B cell (primary cell): ENCODE measurements at regions not wholly inside any gene's neighbourhood (a gene's known extent, or its start where the extent isn't known, plus 50 kb on each side); places are given as distances from the start of the nearest gene placed in this dataset.
A peak's percentile ranks its signal among the peaks of the same experiment; 100 is the strongest.

Experiments used
- ATAC-seq: fragments of 200-7000 bp; cut with Tn5 transposase; one replicate; pipeline ENCODE4 v1.10.0; 2021; ENCODE audit warnings: low read depth, mild to moderate bottlenecking, moderate number of reproducible peaks, moderate library complexity
- CTCF ChIA-PET: fragments of 350-600 bp; sonication (Branson Sonifier 250); formaldehyde crosslinking; loops from one replicate; lab custom pipeline; 2021; ENCODE audit warnings: antibody characterized with exemption, inconsistent platforms; lab: Charles Lee
- POLR2A ChIA-PET: fragments of 350-600 bp; sonication (Branson Sonifier 250); formaldehyde crosslinking; loops from one replicate; lab custom pipeline; 2021; ENCODE audit warnings: antibody characterized with exemption; lab: Charles Lee
- DNase-seq: peaks from one replicate; pipeline ENCODE4 v3.0.0; 2013
- H2AFZ ChIP-seq: 2 replicates; pipeline ENCODE4 v1.6.1; 2012; ENCODE audit warnings: mild to moderate bottlenecking, low read depth, low read length; ENCODE audit not compliant: insufficient read depth, poor library complexity, severe bottlenecking
- H3K27ac ChIP-seq, 2 donors: 1 replicate in 1 of 2; 2 replicates in 1 of 2; pipeline ENCODE4 v1.5.1; 2012 to 2013; ENCODE audit warnings: low read length in 2 of 2, mild to moderate bottlenecking in 2 of 2, moderate library complexity in 1 of 2
- H3K27me3 ChIP-seq, 4 experiments: fragments of 200-600 bp in 1 of 4; sonication (generic) in 1 of 4; replicated peaks in 1 of 4; 1 replicate in 2 of 4; 2 replicates in 2 of 4; pipeline versions ENCODE4 v1.6.1 to v1.7.0; 2013 to 2016; ENCODE audit warnings: low read length in 3 of 4, mild to moderate bottlenecking in 2 of 4, mixed read lengths in 1 of 4, moderate library complexity in 1 of 4; ENCODE audit not compliant: insufficient read depth in 4 of 4, control insufficient read depth in 3 of 4; ENCODE audit errors: control extremely low read depth in 1 of 4
- H3K36me3 ChIP-seq, 2 experiments: replicated peaks in 1 of 2; 1 replicate in 1 of 2; 2 replicates in 1 of 2; pipeline versions ENCODE4 v1.6.1 to v1.7.1; 2013; ENCODE audit warnings: low read length in 1 of 2; ENCODE audit not compliant: insufficient read depth in 2 of 2, control insufficient read depth in 1 of 2; ENCODE audit errors: control extremely low read depth in 1 of 2, extremely low read depth in 1 of 2
- H3K4me1 ChIP-seq, 2 donors: fragments of 200-600 bp in 1 of 2; sonication (generic) in 1 of 2; 1 replicate in 1 of 2; 2 replicates in 1 of 2; pipeline versions ENCODE4 v1.5.1 to v1.6.1; 2013 to 2017; ENCODE audit warnings: low read length in 2 of 2; ENCODE audit not compliant: control insufficient read depth in 2 of 2, insufficient read depth in 2 of 2
- H3K4me2 ChIP-seq: replicated peaks from 2 replicates; pipeline ENCODE3; 2012; ENCODE audit warnings: mild to moderate bottlenecking, low read depth, low read length; ENCODE audit not compliant: poor library complexity, severe bottlenecking
- H3K4me3 ChIP-seq, 5 experiments: fragments of 200-600 bp in 1 of 5; sonication (generic) in 1 of 5; 1 replicate in 3 of 5; 2 replicates in 2 of 5; pipeline versions ENCODE4 v1.5.1 to v1.7.0; 2011 to 2016; ENCODE audit warnings: low read length in 4 of 5, mild to moderate bottlenecking in 4 of 5, low read depth in 2 of 5, control low read depth in 1 of 5, moderate library complexity in 1 of 5; ENCODE audit not compliant: insufficient read depth in 1 of 5; ENCODE audit errors: control extremely low read depth in 1 of 5, extremely low read depth in 1 of 5
- H3K79me2 ChIP-seq: fragments of 200-600 bp; sonication (generic); one replicate; pipeline ENCODE4 v1.6.0; 2016; ENCODE audit warnings: low read length; ENCODE audit not compliant: control insufficient read depth, insufficient read depth
- H3K9ac ChIP-seq: fragments of 200-600 bp; sonication (generic); 2 replicates; pipeline ENCODE4 v1.6.1; 2017; ENCODE audit warnings: mild to moderate bottlenecking, low read length, moderate library complexity
- H3K9me3 ChIP-seq, 3 donors: one replicate each; pipeline versions ENCODE4 v1.6.1 to v1.7.1; 2013; ENCODE audit warnings: low read length in 2 of 3; ENCODE audit not compliant: control insufficient read depth in 2 of 3, insufficient read depth in 1 of 3; ENCODE audit errors: control extremely low read depth in 1 of 3
- H4K20me1 ChIP-seq: 2 replicates; pipeline ENCODE4 v1.6.0; 2012; ENCODE audit warnings: mild to moderate bottlenecking, low read length; ENCODE audit not compliant: insufficient read depth, control insufficient read depth, poor library complexity, severe bottlenecking
- H3K27ac Mint-ChIP-seq: one replicate; pipeline ENCODE4 v1.8.0; 2021; ENCODE audit warnings: mixed read lengths
- H3K27me3 Mint-ChIP-seq: one replicate; pipeline ENCODE4 v1.8.0; 2021; ENCODE audit warnings: mixed read lengths
- H3K4me1 Mint-ChIP-seq: one replicate; pipeline ENCODE4 v1.8.0; 2021; ENCODE audit warnings: mixed read lengths
- H3K4me3 Mint-ChIP-seq: one replicate; pipeline ENCODE4 v1.8.0; 2021; ENCODE audit warnings: mixed read lengths
- H3K9me3 Mint-ChIP-seq: one replicate; pipeline ENCODE4 v1.8.0; 2022; ENCODE audit warnings: mixed read lengths; ENCODE audit not compliant: insufficient read depth
- CTCF ChIP-seq: fragments of 200-600 bp; IDR thresholded peaks from one replicate; pipeline ENCODE4 v1.8.0; 2022; ENCODE audit warnings: antibody characterized with exemption, mild to moderate bottlenecking
- EZH2 ChIP-seq: IDR thresholded peaks from 2 replicates; pipeline ENCODE4 v1.6.1; 2012; ENCODE audit warnings: borderline replicate concordance, low read depth, mild to moderate bottlenecking, moderate library complexity, low read length; ENCODE audit not compliant: insufficient read depth, poor library complexity, severe bottlenecking
- WGBS: methylation state at CpG from one replicate; pipeline ENCODE4 v1.1.5; 2013; ENCODE audit warnings: missing lambda C conversion rate; ENCODE audit not compliant: insufficient coverage; 5-methylcytosine and 5-hydroxymethylcytosine counted together
- intact Hi-C: fragments of 100-400 bp; cut with micrococcal nuclease; formaldehyde crosslinking; loops from one replicate; pipeline ENCODE4 v1.10.0; 2022

GRCh38 chr9:89701221-89701798, 96.5 kb downstream of the GADD45G start:
- H3K4me1 ChIP-seq = peaks cover 12 to 17% of the 10 kb centered on the region in 2 donors
- no peaks in the 10 kb centered on the region for H3K36me3 ChIP-seq
- H3K27me3 ChIP-seq = no peaks in the 10 kb centered on the region
- Mint-ChIP-seq H3K4me1 (peaks cover 21% of the 10 kb centered on the region), H3K9me3 (no peaks in the 10 kb centered on the region), H3K27ac (peak overlapping the region; percentile 26), H3K4me3 (peak overlapping the region; percentile 57), H3K27me3 (peaks cover 3% of the 10 kb centered on the region)
- WGBS = 2% methylated on average over 6 of the region's 14 CpGs
- POLR2A ChIA-PET = no interaction called here
- peak overlapping the region; percentile 58 for H3K4me2 ChIP-seq
- no peak for TF ChIP-seq EZH2
- TF ChIP-seq CTCF = no peak
- no peak overlapping the region for H3K27ac ChIP-seq
- intact Hi-C loops = no loop called here
- no peaks in the 10 kb centered on the region for H4K20me1 ChIP-seq
- peak; percentile 89 for ATAC-seq
- no peaks in the 10 kb centered on the region for H3K9me3 ChIP-seq
- peak; percentile 86 for DNase-seq
- H2AFZ ChIP-seq = peak overlapping the region; percentile 56
- H3K79me2 ChIP-seq = no peaks in the 10 kb centered on the region
- CTCF ChIA-PET = interaction anchor here (1.4 kb wide), 1 partner anchor 118 kb away, joined by 3 read pairs; no protein-coding TSS in a partner anchor
- H3K4me3 ChIP-seq = peak overlapping the region in 3 of 5 experiments; percentile 10 to 27 (median 19)
- peak overlapping the region; percentile 34 for H3K9ac ChIP-seq

GRCh38 chr9:89702401-89702800, 97.6 kb downstream of the GADD45G start:
- H3K4me3 ChIP-seq = no peak overlapping the region
- DNase-seq (no peak), ATAC-seq (no peak)
- ChIA-PET POLR2A (no interaction called here), CTCF (interaction anchor here (1.4 kb wide), 1 partner anchor 117 kb away, joined by 3 read pairs; no protein-coding TSS in a partner anchor)
- TF ChIP-seq CTCF = no peak
- TF ChIP-seq EZH2 = no peak
- no peaks in the 10 kb centered on the region for H4K20me1 ChIP-seq
- no peak overlapping the region for H2AFZ ChIP-seq
- no peaks in the 10 kb centered on the region for H3K79me2 ChIP-seq
- H3K27me3 Mint-ChIP-seq = peaks cover 3% of the 10 kb centered on the region
- peaks cover 12 to 17% of the 10 kb centered on the region in 2 donors for H3K4me1 ChIP-seq
- peaks cover 22% of the 10 kb centered on the region for H3K4me1 Mint-ChIP-seq
- no peaks in the 10 kb centered on the region for H3K36me3 ChIP-seq
- no peak overlapping the region for H3K4me3 Mint-ChIP-seq
- intact Hi-C loops = no loop called here
- H3K9me3 ChIP-seq = no peaks in the 10 kb centered on the region
- no peaks in the 10 kb centered on the region for H3K9me3 Mint-ChIP-seq
- H3K27me3 ChIP-seq = peaks cover 0 to 3% (median 0%) of the 10 kb centered on the region in 4 experiments
- H3K27ac Mint-ChIP-seq = no peak overlapping the region
- H3K27ac ChIP-seq = no peak overlapping the region
- no CpG with 5 or more reads among the region's 3 CpGs for WGBS
- no peak overlapping the region for H3K4me2 ChIP-seq
- no peak overlapping the region for H3K9ac ChIP-seq
